ENCODE measurements at regions not wholly inside any gene's neighbourhood (a gene's known extent, or its start where the extent isn't known, plus 50 kb on each side); places are given as distances from the start of the nearest gene placed in this dataset.
A peak's percentile ranks its signal among the peaks of the same experiment; 100 is the strongest.
"Not testable (repeated sequence)": the region's sequence is repeated elsewhere in the genome, so short reads cannot be mapped to it uniquely, and the experiment has no call there.

- not testable (repeated sequence) for FAIRE-seq; DNase-seq (ENCODE audit: insufficient read length, low spot score)
Observed at GRCh38 chr10:93127642-93128215, 54.0 kb downstream of the CYP26A1 start.

GRCh38 chr10:93131986-93132385 is 58.3 kb downstream of the CYP26A1 start:
- DNase-seq (ENCODE audit: insufficient read length, low spot score) (no peak), FAIRE-seq (no peak)

GRCh38 chr10:93138113-93138870 is 64.6 kb downstream of the CYP26A1 start:
- FAIRE-seq (no peak), DNase-seq (ENCODE audit: insufficient read length, low spot score) (peak; percentile 57)

GRCh38 chr10:93139059-93139655 is 65.5 kb downstream of the CYP26A1 start:
- FAIRE-seq (no peak), DNase-seq (ENCODE audit: insufficient read length, low spot score) (no peak)

- no peak for FAIRE-seq
Observed at GRCh38 chr10:93142534-93142933, 68.8 kb downstream of the CYP26A1 start.

GRCh38 chr10:93143281-93143680 is 69.6 kb downstream of the CYP26A1 start:
- DNase-seq (ENCODE audit: insufficient read length, low spot score) (no peak), FAIRE-seq (no peak)

More at GRCh38 chr10:93142534-93142933, 68.8 kb downstream of the CYP26A1 start:
- no peak for DNase-seq (ENCODE audit: insufficient read length, low spot score)

GRCh38 chr10:93146336-93146735 is 72.6 kb downstream of the CYP26A1 start:
- no peak for DNase-seq (ENCODE audit: insufficient read length, low spot score)
- no peak for FAIRE-seq

GRCh38 chr10:93147281-93147680 is 73.6 kb downstream of the CYP26A1 start:
- DNase-seq (ENCODE audit: insufficient read length, low spot score): peak; percentile 20
- peak; percentile 16 for FAIRE-seq

- DNase-seq (ENCODE audit: insufficient read length, low spot score) (no peak), FAIRE-seq (no peak)
Observed at GRCh38 chr10:93148476-93148875, 74.8 kb downstream of the CYP26A1 start.

GRCh38 chr10:93149761-93150160 is 76.1 kb downstream of the CYP26A1 start:
- no peak for DNase-seq (ENCODE audit: insufficient read length, low spot score)
- FAIRE-seq: no peak

GRCh38 chr10:93150289-93150688 is 76.6 kb downstream of the CYP26A1 start:
- FAIRE-seq: no peak
- DNase-seq (ENCODE audit: insufficient read length, low spot score): peak; percentile 27

GRCh38 chr10:93150990-93151547 is 77.4 kb downstream of the CYP26A1 start:
- FAIRE-seq (peak; percentile 65), DNase-seq (ENCODE audit: insufficient read length, low spot score) (no peak)

- DNase-seq (ENCODE audit: insufficient read length, low spot score) (peak; percentile 79), FAIRE-seq (no peak)
Observed at GRCh38 chr10:93152136-93152535, 78.4 kb downstream of the CYP26A1 start.

GRCh38 chr10:93154531-93154930 is 80.8 kb downstream of the CYP26A1 start:
- FAIRE-seq (no peak), DNase-seq (ENCODE audit: insufficient read length, low spot score) (no peak)

GRCh38 chr10:93160140-93160539 is 86.4 kb downstream of the CYP26A1 start:
- FAIRE-seq: no peak
- no peak for DNase-seq (ENCODE audit: insufficient read length, low spot score)

GRCh38 chr10:93160829-93161228 is 87.1 kb downstream of the CYP26A1 start:
- no peak for FAIRE-seq
- DNase-seq (ENCODE audit: insufficient read length, low spot score): no peak

GRCh38 chr10:93165367-93165766 is 91.7 kb downstream of the CYP26A1 start:
- no peak for FAIRE-seq

GRCh38 chr10:93166134-93166533 is 92.4 kb downstream of the CYP26A1 start:
- FAIRE-seq (no peak), DNase-seq (ENCODE audit: insufficient read length, low spot score) (no peak)

More at GRCh38 chr10:93165367-93165766, 91.7 kb downstream of the CYP26A1 start:
- DNase-seq (ENCODE audit: insufficient read length, low spot score): peak; percentile 46

- no peak for FAIRE-seq
Observed at GRCh38 chr10:93171837-93172236, 98.1 kb downstream of the CYP26A1 start.

GRCh38 chr10:93173967-93174845 is 100.5 kb downstream of the CYP26A1 start:
- DNase-seq (ENCODE audit: insufficient read length, low spot score) (no peak), FAIRE-seq (no peak)

More at GRCh38 chr10:93171837-93172236, 98.1 kb downstream of the CYP26A1 start:
- no peak for DNase-seq (ENCODE audit: insufficient read length, low spot score)

Measured in HTR-8/SVneo (cell line).